Left cardiac atrium (tissue), 4 donors: ENCODE measurements at regions not wholly inside any gene's neighbourhood (a gene's known extent, or its start where the extent isn't known, plus 50 kb on each side); places are given as distances from the start of the nearest gene placed in this dataset.
A peak's percentile ranks its signal among the peaks of the same experiment; 100 is the strongest.

Source experiments
- ATAC-seq, 2 donors: fragments of 200-7000 bp; cut with Tn5 transposase; one replicate each; pipeline ENCODE4 v1.9.1; 2020; ENCODE audit warnings: mild to moderate bottlenecking in 2 of 2, moderate library complexity in 2 of 2
- DNase-seq: peaks from one replicate; pipeline ENCODE4 v3.0.0-alpha.2; 2020
- intact Hi-C, 2 donors: fragments of 100-400 bp; cut with DNase I; formaldehyde crosslinking; loops; one replicate each; pipeline versions ENCODE4 v1.14.1 to v1.15.1; 2022 to 2023
- donor health status: DM: no; HTN: yes; CAD: no.
- donor health status: DM: no; HTN: yes; CAD: no; lungs with severe emphysema.
- donor health status: DM: yes; HTN: yes; CAD: no.
- donor health status: Dilated cardiomyopathy.

DNA sequence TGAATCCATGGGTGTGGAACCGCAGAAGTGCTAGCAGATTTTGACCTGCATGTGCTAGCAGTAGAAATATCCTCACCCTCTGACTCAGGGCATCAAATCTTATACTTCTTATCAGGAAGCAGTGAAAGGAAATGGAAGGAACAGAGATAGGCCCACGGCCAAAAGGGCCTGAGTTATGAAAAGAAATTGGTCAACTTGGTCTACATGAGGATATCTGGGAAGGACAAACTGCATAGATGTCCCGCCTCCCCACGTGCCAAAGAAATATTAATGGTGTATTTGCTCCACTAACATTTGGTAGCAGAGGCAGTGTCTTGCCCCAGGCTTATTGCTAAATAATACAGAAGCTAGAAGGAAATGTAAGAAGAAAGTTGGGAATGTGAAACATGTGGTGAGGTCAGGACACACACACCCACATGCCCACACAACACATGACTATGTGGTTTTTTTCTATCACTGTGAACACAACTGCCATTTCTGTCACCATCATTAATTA, 93.6 kb upstream of the COL8A1 start:
- ATAC-seq (peak; percentile 64 to 82), DNase-seq (peak; percentile 72)
- intact Hi-C loops = no loop called here

DNA sequence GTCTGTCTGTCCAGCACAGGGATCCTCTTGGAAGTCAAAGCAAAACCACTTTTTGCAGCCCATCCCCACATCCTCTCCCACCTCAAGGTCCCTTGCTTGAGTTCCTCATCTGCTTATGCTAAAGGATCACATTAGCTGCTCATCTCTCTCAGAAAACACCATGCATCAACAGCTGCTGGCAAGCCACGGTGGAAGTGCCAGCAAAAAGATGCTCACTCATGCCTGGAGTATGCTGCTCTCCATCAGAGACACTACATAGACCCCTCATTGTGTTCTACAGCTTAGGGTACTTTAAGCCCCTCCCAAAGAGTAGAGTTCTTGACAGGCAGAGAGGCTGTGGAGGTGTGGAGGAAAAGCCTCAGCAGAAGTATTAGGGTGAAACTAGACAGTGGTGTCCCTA, 94.6 kb upstream of the COL8A1 start:
- DNase-seq (no peak), ATAC-seq (no peak)
- intact Hi-C loops = no loop called here

DNA sequence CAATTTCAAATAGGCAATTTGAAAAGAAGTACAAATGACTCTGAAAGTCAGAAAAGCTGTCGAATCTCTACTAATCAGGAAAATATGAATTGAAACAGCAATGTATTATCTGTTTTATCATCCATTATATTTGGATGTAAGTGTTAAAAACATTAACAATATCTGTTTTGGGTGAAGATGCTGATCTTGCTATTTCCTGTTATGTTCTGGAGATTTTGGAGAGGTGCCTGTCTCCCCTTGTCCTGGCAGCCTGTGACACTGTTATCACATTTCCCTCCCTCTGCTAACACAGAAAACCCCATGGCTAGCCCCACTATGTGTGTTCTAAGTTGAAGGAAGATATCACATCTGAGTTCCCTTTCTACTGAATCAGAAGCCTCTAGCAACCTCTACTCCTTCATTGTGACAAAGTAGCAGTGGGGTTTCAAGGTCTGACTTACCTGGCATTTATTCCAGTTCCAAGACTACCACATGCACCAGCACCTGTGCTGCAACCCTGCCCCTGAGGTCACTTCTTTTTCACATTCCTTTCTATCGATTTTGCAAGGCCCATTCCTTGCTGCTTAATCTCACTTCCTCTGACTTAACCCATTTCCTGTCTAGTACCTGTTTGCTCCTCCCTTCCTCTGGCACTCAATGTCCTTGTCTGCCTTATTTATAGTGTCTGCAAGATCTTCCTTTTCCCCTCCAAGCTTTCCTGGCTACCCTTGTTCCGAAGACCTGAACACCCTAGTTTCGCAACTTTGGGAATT, 95.5 kb upstream of the COL8A1 start:
- ATAC-seq (no peak), DNase-seq (no peak)
- intact Hi-C loops = no loop called here

DNA sequence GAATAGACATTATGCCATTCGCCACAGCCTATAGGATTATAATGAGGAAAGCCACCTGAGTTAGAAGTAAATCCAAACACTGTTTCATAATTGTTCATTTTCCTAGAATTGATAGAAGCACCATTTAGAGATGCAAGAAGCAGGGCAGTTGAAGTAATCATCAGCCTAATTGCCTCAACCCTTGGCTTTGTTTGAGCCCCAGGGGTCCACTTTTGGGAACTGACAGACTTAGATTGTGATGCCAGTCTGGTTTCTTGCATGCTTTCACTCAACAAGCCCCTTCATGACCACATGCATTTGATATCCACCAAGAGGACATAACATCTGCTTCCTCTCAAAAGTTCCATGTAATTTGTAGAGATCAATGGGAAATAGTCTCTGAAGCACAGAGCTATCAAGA, 97.2 kb upstream of the COL8A1 start:
- no peak for ATAC-seq
- intact Hi-C loops = no loop called here

GRCh38 chr3:99537416-99537815, 101.0 kb upstream of the COL8A1 start:
- ATAC-seq (peak in 1 of 2 donors; percentile 49), DNase-seq (no peak)
- intact Hi-C loops = no loop called here

More for the DNA sequence above, 97.2 kb upstream of the COL8A1 start:
- no peak for DNase-seq

- DNase-seq (no peak), ATAC-seq (peak in 1 of 2 donors; percentile 32)
- intact Hi-C loops = no loop called here
Measured at GRCh38 chr3:99536555-99537314, 101.7 kb upstream of the COL8A1 start.

DNA sequence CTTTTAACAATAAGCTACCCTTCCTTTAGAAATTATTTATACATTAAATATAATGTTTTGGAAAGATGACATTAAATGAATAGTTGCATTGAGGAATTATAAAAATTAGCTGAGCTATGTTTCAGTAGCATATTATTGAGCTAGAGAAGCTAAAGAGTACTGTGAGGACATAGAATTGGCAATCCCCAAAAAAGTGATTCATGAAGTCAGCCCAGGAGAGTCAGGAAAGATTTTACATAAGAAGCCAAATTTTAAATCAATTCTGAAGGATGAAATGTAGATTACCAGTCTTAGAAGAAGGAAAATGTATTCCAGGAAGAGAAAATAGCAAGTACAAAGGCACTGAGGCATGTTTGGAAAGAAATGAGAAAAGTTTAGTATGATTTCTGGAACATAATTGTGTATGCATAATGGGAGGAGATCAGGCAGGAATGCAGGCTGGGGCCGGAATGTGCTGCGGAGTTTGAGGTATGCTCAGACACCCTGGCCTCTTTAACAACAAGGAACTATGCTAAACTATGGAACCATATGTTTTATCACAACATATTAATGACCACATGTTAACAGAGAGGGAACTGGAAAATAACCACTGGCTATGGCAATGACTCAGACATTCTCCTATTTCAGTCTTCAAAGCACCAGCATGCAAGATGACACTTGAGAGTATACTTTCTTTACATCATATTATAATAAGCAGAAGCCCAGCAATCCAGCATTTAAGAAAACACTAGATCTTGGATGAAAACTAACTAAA, 103.3 kb upstream of the COL8A1 start:
- no peak for DNase-seq
- no peak for ATAC-seq
- intact Hi-C loops = no loop called here

DNA sequence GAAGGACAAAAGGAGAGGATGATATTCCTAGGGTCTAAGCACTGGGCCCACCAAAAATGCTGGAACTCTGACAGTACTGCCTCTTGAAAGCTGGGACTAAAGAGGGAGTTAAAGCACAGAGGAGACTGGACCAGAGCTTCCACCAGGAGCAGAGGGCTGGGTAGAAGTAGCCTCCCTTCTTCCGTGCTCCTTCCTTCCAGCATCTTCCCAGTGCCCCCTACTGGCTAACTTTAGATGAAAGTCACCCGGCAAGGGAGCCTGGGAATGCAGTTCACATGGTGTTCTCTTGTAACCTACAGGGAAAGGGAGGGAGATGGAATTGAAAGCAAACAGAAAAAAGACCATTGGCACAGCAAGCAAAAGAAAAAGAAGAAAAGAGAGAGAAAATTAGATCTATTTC, 106.1 kb upstream of the COL8A1 start:
- intact Hi-C loops = no loop called here
- ATAC-seq = peak; percentile 80 to 87

GRCh38 chr3:99529265-99529664, 109.1 kb upstream of the COL8A1 start:
- DNase-seq (no peak), ATAC-seq (no peak)
- intact Hi-C loops = no loop called here

More for the DNA sequence above, 106.1 kb upstream of the COL8A1 start:
- peak; percentile 26 for DNase-seq

GRCh38 chr3:99526921-99527320, 111.5 kb upstream of the COL8A1 start:
- DNase-seq = no peak
- no peak for ATAC-seq
- intact Hi-C loops = no loop called here

DNA sequence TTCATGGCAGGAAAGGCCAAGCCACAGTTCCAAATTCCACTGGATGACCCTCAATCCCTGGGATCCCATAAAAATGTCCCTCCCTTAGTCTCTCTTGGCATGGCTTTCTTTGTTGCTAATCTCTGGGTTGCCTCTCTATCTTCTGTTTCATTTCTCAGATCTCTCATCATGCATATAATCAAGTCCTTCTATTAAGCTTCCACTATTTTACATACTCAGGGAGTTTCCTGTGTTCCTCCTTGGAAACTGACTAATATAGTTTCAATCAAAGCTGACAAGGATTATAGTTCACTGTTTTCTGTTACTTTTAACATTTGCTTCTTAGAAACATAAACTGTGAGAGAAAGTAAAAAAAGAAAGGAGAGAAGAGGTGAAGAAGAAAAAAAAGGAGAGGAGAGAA, 113.8 kb upstream of the COL8A1 start:
- ATAC-seq (no peak), DNase-seq (no peak)
- intact Hi-C loops = no loop called here

DNA sequence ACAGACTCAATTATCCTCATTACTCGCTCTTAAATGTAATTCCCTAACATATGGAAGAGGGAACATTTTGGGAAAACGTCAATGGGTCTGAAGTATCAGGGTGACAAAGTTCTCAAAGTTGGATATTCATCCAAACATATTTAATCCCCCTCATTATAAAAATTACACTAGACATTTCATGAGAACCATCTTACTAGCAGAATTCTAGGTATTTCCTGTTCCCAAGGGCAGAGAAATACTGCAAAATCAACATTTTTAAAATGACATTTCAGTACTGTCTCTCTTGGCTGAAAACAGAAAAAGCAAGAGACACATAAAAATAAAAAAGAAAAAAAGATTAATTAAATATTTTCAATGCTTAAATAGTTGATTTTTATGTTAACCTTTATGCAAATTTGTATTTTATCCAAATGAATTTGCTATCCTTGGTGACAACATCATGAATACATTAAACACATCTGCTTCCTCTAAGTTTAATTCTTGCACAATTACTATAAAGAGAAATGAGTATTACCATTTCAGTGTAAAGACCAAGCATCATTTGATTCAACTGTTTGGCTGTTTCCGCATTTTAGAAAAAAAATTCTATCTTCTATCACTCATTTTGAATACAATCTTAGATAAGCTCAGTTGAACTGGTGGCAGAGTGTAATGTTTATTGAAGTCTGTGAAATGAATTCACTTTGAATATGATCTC, 114.8 kb upstream of the COL8A1 start:
- no peak for ATAC-seq
- intact Hi-C loops = no loop called here
- no peak for DNase-seq

DNA sequence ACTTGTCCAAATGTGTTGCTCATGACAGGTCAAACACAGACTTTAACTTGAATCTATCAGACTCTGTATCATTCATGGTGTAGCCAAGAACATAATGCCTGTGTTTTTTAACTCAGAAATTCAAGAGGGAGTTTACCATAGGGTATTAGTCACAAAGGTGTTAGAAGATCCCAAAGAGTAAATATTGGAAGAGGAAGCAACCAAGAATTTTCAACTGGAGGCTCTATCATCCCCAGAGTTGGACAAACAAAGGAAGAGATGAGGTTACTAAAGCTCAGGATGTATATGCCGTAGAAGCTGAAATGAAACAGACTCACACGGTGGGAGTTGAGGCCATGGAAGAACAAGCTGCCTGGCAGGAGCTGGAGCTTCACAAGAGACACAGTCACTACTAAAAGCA, 116.2 kb upstream of the COL8A1 start:
- ATAC-seq = no peak
- no peak for DNase-seq
- intact Hi-C loops = no loop called here

DNA sequence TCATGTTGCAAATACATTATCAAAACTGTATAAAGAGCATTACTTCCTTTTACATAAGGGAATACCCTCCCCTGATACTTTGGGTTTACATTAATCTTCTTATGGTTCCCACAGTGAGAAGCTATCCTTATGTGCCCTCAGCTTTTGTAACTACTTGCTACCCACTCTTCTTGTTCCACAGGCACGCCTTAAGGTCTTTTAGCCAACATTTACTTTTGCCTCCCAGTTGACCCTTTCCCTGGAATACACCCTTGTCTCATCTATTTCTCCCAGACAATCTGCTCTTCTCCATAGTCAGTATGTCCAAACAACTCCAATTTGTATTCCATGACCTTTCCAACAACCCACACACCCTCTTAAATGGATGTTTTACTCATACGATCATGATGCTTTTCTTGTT, 116.8 kb upstream of the COL8A1 start:
- ATAC-seq (no peak), DNase-seq (no peak)
- intact Hi-C loops = no loop called here

DNA sequence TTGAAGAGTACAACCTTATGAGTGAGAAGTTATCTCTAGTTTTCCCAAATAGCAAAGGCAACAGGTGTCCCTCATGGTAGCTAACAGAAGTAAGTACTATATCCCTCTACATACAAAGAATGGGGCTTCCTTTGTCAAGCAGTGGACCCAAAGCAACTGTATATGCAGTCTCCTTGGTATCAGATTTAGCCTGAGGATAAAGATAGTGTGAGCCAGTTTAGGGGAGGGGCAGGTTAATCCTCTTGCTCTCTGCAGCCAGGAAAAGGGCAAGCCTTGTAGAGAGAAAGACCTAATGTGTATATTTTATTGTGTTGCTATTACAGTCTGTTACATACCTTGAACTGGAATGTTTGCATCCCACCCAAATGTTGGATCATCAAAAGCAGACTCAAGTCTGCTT, 117.9 kb upstream of the COL8A1 start:
- intact Hi-C loops = no loop called here
- no peak for DNase-seq

DNA sequence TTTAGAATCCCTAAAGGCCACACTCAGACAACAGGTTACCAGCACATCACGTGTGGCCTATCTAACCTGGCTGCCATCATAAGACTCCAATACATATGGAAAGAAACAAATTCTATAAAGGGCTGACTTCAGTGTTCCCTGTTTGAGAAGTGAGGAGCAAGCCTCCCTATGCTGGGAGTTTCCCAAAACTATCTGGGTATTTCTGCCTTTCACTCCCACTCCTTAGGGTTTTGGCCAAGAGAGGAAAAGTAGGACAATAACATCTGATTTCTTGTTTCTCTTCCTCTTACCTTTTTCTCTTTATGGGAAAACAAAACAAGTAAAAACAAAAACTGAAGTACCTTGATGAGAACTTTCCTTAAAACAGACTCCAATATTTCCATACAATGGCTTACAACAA, 121.5 kb upstream of the COL8A1 start:
- intact Hi-C loops = no loop called here
- ATAC-seq (no peak), DNase-seq (no peak)

More for the DNA sequence above, 117.9 kb upstream of the COL8A1 start:
- no peak for ATAC-seq

GRCh38 chr3:99515891-99516290, 122.5 kb upstream of the COL8A1 start:
- ATAC-seq (no peak), DNase-seq (no peak)
- intact Hi-C loops = no loop called here

DNA sequence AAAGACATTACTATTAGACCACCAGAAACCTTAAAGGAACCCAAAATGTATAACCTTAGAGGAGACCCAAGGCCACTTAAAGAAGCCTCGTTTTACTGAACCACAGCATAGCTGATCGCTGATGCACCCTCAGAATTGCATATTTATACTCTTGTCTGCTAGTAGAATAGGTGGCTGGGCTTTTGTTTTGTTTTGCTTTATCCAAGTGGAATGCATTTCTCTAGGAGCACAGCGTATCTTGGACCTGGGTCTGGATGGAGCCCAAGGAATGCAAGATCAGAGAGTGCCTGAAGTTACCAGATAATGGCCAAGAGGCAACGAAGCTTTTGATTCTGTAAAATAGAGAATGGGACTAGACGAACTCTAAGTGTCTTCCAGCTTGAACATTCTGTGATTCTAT, 129.2 kb upstream of the COL8A1 start:
- peak; percentile 30 for DNase-seq
- ATAC-seq = peak in 1 of 2 donors; percentile 50
- intact Hi-C loops = no loop called here

DNA sequence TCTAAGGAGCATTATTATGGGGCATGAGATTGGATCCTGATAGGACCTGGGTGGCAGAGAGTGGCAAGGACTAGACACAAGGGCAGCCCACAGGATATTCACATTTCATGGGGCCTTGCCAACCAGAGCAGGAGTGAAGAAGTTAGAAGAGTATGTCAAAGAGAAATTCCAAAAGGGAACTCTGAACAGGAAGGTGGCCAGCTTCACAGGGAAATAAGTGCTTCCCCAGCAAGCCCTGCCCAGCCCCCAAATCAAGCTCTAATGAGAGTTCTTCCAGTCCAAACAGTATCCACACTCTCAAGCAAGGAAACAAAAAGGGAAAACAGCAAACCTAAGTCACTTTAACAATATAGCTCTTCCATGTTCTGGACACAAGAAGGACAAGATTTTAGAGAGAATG, 130.2 kb upstream of the COL8A1 start:
- intact Hi-C loops = no loop called here
- ATAC-seq (peak in 1 of 2 donors; percentile 31), DNase-seq (no peak)
